GM18507 (cell line): ENCODE measurements at regions not wholly inside any gene's neighbourhood (a gene's known extent, or its start where the extent isn't known, plus 50 kb on each side); places are given as distances from the start of the nearest gene placed in this dataset.
"Not testable (repeated sequence)": the region's sequence is repeated elsewhere in the genome, so short reads cannot be mapped to it uniquely, and the experiment has no call there.

Source experiments
- DNase-seq: peaks from one replicate; pipeline ENCODE4 v3.0.0; 2011; ENCODE audit warnings: low read depth; ENCODE audit not compliant: insufficient read length; ENCODE audit errors: extremely low spot score
- FAIRE-seq: peaks from 2 replicates; lab custom pipeline; 2011; peaks lifted over from hg19 to GRCh38; lab: Jason Lieb, UNC

DNA sequence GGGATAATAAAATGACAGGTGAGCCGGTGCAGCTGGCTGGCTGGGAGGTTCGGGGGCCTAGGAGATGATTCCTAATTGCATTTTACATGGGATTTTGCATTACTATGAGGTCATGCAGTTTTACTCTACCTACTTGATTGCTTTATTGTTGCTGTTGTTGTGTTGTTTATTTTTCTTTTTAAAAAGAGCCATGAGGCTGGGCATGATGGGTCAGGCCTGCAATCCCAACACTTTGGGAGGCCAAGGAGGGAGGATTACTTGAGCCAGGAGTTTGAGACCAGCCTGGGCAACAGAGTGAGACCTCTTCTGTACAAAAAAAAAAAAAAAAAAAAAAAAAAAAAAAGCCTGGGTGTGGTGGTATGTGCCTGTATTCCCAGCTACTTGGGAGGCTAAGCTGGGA lies 104.8 kb downstream of the GJA1 start:
- no peak for FAIRE-seq
- no peak for DNase-seq

DNA sequence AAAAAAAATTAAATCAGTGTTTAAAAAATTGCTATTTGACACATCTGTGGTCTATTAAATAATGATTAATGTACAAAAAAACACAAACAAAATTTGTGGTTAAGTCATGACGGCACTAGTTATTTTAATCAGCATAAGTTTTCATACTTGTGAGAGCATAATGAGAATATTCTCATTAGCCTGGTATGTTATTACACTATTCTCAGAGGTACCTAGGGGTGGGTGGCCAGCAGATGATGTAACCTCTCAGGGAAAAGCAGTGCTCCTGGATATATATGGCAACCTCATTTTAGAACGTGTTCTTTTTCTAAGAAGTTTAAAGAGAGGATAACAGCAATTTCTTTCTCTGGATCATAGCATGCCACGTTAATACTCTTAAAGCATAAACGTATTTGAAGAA lies 109.2 kb downstream of the GJA1 start:
- DNase-seq: no peak
- no peak for FAIRE-seq

DNA sequence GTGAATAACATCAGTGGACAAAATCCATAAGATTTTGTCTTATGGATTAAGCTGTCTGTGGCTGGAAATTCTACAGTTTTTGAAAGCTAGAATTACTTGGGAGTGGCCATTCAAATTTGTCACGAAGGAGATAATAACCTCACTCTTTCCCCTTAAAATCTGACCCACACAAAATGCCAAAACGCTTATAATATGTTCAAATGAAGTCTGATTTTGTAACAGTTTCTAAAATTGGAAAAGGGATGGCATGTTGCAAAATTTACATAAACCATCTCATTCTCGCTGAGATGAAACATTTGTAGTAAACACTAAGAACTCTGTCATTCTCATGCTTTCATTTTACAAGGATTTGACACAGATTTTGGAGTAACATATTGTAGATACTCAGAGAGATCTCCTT lies 112.7 kb downstream of the GJA1 start:
- DNase-seq (no peak), FAIRE-seq (no peak)

DNA sequence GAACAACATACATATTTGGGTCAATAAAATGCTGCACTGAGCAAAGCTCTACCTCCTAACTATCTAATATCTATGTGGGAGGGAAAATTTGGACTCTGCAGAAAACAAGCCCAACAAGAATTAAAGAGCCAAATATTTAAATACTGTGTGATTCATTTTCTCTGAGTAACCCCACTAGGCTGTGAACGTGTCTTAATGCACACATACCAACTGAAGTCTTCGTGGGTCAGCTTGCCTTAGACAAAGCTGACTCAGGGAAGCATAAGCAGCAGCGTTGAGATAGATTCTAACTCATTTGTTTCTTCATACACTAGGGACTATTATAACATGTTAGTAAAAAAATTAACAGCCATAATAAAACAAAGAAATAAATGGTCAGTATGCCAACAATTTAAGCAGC lies 114.3 kb downstream of the GJA1 start:
- FAIRE-seq (no peak), DNase-seq (no peak)

DNA sequence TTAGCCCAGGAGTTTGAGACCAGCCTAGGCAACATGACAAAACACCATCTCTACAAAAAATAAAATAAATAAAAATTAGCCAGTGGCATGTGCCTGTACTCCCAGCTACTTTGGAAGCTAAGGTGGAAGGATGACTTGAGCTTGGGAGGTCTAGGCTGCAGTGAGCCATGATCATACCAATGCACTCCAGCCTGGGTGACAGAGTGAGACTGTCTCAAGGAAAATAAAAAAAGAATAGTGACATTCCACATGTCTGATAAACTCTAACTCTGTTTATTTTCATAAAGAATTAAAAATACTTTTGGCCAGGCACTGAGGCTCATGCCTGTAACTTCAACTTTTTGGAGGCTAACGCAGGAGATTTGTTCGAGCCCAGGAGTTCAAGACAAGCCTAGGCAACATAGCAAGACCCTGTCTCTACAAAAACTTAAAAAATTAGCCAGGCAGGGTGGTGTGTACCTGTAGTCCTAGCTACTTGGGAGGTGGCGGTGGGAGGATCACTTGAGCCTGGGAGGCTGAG lies 115.1 kb downstream of the GJA1 start:
- DNase-seq (no peak), FAIRE-seq (no peak)

DNA sequence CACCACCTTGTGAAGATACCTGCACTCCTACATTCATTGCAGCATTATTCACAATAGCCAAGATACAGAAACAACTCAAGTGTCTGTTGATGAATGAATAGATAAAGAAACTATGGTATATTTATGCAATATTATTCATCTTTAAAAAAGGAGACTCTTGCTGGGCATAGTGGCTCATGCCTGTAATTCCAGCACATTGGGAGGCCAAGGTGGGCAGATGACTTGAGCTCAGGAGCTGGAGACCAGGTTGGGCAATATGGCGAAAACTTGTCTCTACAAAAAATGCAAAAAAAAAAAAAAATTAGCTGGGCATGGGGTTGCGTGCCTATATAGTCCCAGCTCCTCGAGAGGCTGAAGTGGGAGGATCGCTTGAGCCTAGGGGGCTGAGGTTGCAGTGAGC lies 119.8 kb downstream of the GJA1 start:
- no peak for FAIRE-seq

DNA sequence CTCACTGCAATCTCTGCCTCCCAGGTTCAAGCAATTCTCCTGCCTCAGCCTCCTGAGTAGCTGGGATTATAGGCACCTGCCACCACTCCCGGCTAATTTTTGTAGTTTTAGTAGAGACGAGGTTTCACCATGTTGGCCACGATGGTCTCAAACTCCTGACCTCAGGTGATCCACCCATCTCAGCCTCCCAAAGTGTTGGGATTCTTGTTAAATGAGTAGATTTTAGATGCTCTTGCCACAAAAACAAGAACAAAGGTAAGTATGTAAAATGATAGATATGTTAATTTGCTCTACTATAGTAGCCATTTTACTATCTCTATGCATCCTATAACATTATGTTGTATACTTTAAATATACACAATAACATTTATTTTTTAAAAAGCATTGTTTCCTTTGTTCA lies 120.7 kb downstream of the GJA1 start:
- DNase-seq, FAIRE-seq: not testable (repeated sequence)

More for the DNA sequence above, 119.8 kb downstream of the GJA1 start:
- no peak for DNase-seq

DNA sequence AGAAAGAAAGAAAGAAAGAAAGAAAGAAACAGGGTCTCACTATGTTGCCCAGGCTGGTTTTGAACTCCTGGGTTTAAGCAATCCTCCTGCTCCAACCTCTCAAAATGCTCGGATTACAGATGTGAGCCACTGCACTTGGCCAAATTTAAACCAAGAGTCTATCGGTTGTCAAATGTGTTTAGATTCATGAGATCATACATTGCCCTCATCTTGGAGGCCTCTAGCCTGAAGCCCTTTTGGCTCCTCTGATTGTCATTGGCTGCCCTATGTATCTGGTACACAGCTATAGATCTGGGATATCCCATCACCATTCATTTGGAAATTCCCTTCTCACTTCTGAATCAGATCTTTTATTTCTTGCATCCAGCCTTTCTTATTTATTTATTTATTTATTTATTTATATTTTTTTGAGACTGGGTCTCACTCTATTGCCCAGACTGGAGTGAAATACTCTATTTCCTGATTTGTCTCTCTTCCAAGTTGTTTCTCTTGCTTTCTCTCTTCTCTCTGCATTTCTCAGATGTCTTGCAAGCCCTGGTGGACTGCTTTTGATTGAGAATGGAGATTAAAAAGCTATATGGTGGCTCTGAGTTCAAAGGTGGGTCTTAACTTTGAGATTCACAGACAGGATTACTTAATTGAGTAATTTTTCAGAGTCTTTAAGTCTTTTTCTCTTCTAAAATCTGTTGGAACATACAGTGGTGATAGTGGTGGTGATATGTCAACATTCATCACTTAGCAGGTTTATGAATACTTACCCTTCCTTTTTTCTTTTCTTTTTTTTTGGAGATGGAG lies 121.9 kb downstream of the GJA1 start:
- DNase-seq (no peak), FAIRE-seq (no peak)

DNA sequence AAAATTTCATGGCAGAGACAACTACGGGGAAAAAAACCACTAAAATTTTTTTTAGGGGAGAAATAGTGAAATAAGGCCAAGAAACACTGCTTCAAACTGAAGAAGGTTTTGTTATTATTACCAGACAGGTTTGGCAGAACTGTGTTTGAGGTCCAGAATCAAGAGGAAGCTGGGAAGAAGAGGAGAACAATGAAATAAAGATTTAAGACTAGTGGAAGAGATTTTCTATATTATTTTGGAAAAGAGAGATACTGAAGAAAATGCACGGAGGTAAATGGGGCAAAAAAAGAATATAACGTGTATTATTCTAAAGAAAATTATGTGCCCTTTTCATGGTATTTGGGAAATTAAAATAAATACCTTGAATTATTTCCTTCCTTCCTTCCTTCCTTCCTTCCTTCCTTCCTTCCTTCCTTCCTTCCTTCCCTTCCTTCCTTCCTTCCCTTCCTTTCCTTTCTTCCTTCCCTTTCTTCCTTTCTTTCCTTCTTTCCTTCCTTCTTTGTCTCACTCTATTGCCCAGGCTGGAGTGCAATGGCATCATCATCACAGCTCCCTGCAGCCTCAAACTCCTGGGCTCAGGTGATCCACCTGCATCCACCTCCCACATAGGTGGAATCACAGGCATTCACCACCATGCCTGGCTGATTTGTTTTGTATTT lies 124.3 kb downstream of the GJA1 start:
- no peak for FAIRE-seq

DNA sequence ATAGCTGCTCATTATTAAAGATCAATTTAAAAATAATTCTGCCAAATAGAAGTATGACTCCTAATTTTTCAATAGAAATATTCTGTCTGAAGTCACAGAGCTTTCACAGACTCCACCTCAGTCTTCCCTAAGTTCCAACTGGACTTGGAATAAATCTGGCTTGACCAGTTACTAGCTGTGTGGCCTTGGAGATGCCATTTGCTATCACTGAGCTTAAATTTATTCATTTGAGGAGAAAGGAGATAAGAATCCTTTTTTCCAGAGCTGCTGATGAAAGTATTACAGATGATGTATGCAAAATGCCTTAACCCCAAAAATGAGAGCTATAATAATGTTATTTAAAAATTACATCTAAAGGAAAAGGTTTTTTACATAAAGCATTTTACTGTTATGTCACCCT lies 125.0 kb downstream of the GJA1 start:
- DNase-seq (no peak), FAIRE-seq (no peak)

More for the DNA sequence above, 124.3 kb downstream of the GJA1 start:
- DNase-seq: no peak

DNA sequence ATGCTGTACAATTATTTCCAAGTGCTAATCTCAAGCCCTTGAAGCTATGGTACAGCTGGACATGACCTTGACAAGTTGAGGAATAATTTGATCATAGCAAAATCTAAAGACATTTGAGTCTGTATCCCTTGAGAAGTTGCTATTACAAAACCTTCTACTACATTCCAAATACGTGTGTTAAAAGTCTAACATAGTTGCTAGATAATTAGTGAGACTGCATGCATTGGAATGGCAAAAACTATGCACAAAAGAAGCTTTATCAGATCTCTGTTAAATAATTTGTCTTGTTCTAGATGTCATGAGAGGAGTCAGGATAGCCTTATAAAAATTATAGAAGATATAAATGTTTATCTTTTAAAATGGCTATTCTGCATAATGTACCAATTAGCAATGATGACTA lies 127.8 kb downstream of the GJA1 start:
- DNase-seq (no peak), FAIRE-seq (no peak)

DNA sequence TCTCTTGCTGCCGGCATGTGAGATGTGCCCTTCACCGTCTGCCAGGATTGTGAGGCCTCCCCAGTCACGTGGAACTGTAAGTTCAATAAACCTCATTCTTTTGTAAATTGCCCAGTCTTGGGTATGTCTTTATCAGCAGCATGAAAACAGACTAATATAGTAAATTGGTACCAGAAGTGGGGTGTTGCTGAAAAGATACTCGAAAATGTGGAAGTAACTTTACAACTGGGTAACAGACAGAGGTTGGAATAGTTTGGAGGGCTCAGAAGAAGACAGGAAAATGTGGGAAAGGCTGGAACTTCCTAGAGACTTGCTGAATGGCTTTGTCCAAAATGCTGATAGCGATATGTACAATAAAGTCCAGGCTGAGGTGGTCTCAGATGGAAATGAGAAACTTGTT lies 129.1 kb downstream of the GJA1 start:
- not testable (repeated sequence) for FAIRE-seq, DNase-seq

DNA sequence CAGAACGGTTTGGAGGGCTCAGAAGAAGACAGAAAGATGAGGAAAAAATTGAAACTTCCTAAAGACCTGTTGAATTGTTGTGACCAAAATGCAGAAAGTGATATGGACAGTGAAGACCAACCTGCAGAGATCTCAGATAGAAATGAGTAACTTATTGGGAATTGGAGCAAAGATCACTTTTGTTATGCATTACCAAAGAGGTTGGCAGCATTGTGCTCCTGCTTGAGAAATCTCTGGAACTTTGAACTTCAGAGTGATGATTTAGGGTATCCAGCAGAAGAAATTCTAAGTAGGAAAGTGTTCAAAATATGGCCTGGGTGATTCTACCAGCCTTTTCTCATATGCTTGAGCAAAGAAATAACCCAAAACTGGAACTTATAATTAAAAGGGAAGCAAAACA lies 136.0 kb downstream of the GJA1 start:
- FAIRE-seq: no peak
- no peak for DNase-seq

DNA sequence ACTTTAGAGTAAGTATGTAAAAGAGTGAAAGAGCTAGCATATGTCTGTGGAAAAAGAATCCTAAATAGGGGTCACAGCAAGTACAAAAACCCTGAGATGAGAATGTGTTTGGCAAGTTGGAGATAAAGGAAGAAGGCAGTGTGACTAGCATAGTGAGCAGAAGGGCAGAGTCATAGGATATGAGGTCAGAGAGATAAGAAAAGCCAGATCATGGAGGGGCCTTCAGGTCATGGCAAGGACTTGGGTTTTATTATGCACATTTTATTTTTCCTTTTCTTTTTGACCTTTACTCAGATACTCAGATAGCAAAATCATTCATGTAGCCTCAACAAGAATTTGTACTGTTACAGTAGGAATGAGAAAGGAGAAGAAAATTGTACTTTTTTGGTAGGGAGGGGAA lies 138.0 kb downstream of the GJA1 start:
- no peak for FAIRE-seq
- no peak for DNase-seq

DNA sequence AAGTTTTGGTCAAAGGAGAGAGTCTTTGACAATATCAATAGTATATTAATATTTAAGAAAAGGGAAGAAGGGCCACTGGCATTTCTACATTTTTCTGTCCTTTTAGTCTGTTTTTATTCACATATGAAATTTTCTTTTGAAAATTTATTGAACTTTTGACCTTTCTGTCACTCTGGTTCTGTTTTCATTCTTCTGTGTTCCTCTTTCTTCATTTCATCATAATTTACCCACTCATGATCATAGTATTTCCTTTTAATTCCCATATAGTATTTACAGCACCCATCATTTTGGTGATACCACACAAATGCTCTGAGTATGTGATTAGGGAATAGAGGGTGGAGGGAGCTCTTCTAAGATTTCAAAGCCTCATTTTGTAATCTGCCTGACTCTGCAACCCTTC lies 142.8 kb downstream of the GJA1 start:
- DNase-seq (no peak), FAIRE-seq (no peak)

DNA sequence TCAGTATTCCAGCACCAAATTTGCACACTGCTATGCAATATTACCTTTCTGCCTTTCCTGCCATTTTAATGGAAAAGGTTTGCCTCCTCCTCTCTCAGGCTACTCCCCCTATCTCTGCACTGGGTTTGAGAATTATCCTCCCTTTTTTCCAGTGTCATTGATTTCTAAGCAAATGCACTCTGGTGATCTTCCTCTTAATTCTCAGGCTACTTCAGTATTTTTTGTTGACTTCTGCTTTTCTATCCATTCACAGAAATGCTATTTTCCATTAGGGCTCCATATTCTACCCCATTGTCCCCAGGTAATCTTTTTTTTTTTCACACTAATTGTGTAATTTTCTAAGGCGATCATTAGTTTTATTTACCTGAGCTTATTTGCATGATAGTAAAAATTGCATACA lies 144.0 kb downstream of the GJA1 start:
- DNase-seq (no peak), FAIRE-seq (no peak)

DNA sequence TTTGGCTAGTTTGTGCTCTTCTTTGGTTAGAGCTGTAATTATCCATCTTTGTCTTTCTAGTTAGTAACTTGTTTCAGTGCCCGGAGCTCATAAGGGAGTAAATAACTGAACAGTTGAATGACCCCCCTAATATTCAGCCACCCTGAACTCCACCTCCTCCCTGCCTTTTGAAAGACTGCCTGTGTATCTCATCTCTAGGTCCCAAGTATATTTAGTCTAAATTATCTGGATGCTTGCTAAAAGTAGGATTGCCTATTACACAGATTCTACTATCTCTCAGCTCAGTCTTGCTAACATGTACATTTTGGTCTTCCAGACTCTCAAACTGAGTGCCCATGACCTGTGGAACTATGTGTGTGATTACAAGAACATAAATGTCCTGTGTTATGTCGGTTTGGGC lies 145.9 kb downstream of the GJA1 start:
- no peak for FAIRE-seq

DNA sequence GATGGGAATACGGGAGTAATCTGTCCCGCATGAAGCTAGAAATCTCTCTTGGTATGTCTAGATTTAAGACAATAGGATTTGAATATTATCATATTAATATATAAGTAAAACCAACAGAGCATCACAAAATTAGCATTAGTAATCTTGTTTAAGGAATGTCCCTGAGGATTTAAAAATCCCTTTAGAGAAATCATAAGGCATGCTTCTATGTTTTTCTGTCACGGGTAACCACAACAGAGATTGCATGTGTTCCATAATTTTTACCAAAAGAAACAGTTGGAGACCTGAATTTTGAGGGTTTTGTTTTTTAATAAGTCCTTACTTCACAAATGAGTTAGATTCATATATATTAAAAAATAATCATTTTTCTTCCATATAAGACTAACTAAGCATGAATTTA lies 146.8 kb downstream of the GJA1 start:
- DNase-seq (no peak), FAIRE-seq (no peak)

More for the DNA sequence above, 145.9 kb downstream of the GJA1 start:
- DNase-seq: no peak

DNA sequence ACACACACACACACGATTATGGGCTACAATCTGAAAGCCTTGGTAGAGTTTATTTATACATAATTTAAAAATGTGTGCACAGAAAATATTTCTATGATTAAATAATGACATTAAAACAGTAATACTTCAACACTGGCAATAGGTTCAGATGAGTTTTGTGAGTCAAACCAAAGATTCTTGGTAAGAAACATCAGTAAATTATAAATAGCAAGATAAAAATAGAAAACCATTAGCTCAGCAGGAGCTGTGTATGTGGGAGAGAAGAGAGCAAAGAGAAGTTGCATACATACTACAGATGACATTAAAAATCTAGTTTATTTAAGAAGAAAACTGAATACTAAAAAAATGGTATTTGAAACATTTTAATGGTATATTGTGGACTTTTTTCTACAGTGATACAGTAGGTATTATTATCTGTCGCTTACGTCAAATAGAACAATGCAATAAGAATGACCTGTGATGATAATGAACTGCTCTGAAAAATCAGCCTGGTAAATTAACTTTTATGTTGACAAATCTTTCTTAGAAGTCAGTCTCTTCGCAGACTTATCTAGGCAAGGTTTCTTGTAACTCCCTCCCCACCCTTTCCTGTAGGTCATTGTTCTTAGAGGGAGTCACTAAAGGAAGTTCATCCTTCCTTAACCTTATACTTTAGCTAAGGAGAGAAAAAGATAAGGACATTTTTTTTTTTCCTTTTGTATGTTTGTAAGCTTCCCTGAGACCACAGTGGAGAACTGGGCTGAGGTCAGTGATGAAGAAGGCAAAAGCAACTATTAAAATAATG lies 149.3 kb downstream of the GJA1 start:
- no peak for DNase-seq
- no peak for FAIRE-seq

DNA sequence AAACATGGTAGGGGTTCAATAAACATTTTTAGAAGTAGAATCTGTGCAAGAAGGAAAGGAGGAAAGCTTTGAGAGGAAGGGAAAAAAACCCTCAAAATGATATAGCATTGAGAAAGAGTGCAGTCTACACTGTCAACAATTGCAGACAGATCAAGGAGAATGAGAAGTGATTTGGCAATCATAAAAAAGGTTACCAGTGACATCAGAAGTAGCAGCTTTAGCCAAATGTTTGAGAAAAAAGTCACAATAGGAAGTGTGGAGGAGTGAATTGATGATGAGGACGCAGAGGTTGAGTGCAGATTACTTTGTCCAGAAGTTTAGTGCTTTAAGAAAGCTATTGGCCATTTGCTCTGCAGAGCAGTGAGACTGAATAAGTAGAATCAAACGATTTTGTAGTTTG lies 155.0 kb downstream of the GJA1 start:
- FAIRE-seq (no peak), DNase-seq (no peak)
